ENCODE measurements at regions not wholly inside any gene's neighbourhood (a gene's known extent, or its start where the extent isn't known, plus 50 kb on each side); places are given as distances from the start of the nearest gene placed in this dataset.

GRCh38 chr2:42931146-42931817 is 138.9 kb upstream of the HAAO start:
- TF ChIP-seq CTCF (IDR thresholded peaks at IDR 0.05) (no peak; the same call in 1 of the 2 replicates), SIN3A (IDR thresholded peaks at IDR 0.05; ENCODE audit: borderline replicate concordance, insufficient read depth, low read depth, low read length) (no peak), POLR2AphosphoS5 (IDR thresholded peaks at IDR 0.05; ENCODE audit: low read depth, low read length) (no peak), REST (IDR thresholded peaks at IDR 0.05; ENCODE audit: insufficient read depth in 1 of 2, low read depth in 2 of 2, low read length in 1 of 2) (no peak)

Data from Panc1 (cell line).